IMR-90 (cell line): ENCODE measurements at regions not wholly inside any gene's neighbourhood (a gene's known extent, or its start where the extent isn't known, plus 50 kb on each side); places are given as distances from the start of the nearest gene placed in this dataset.

Source experiments
- ATAC-seq: fragments of 200-7000 bp; cut with Tn5 transposase; 2 replicates; pipeline ENCODE4 v1.9.1; 2020; ENCODE audit warnings: low read depth, mild to moderate bottlenecking, moderate library complexity
- BruUV-seq: library from RNA; stranded (reverse); fragments of 400-500 nt; replicated peaks from 2 replicates; lab custom pipeline; 2021; lab: Mats Ljungman, UMichigan
- CTCF ChIA-PET: fragments of 300-600 bp; formaldehyde crosslinking; extraction: SDS; loops from one replicate; lab custom pipeline; 2021; ENCODE audit warnings: antibody characterized with exemption; lab: Yijun Ruan, JAX
- POLR2A ChIA-PET: fragments of 300-600 bp; sonication (Branson Sonifier 250); formaldehyde crosslinking; loops from one replicate; lab custom pipeline; 2022; ENCODE audit warnings: antibody characterized with exemption; ENCODE audit not compliant: unreplicated experiment; lab: Charles Lee
- DNase-seq: peaks from one replicate; pipeline ENCODE4 v3.0.0; 2013
- H2AFZ ChIP-seq: replicated peaks from 2 replicates; pipeline ENCODE3; 2013; ENCODE audit warnings: low read length, mild to moderate bottlenecking; ENCODE audit not compliant: poor library complexity
- H2AK5ac ChIP-seq: 2 replicates; pipeline ENCODE4 v1.6.1; 2013; ENCODE audit warnings: low read depth, low read length, inconsistent platforms
- H2AK9ac ChIP-seq: replicated peaks from 2 replicates; pipeline ENCODE3; 2013; ENCODE audit warnings: mild to moderate bottlenecking, low read depth, low read length, moderate library complexity; ENCODE audit not compliant: poor library complexity
- H2BK120ac ChIP-seq: 2 replicates; pipeline ENCODE4 v1.6.1; 2013; ENCODE audit warnings: low read depth, low read length, inconsistent platforms
- H2BK15ac ChIP-seq: 3 replicates; pipeline ENCODE4 v1.6.1; 2013; ENCODE audit warnings: low read depth, low read length, inconsistent platforms
- H2BK20ac ChIP-seq: 2 replicates; pipeline ENCODE4 v1.6.1; 2013; ENCODE audit warnings: low read depth, mild to moderate bottlenecking, inconsistent platforms, low read length, moderate library complexity
- H2BK5ac ChIP-seq: 2 replicates; pipeline ENCODE4 v1.6.1; 2013; ENCODE audit warnings: mild to moderate bottlenecking, low read depth, low read length, inconsistent platforms; ENCODE audit not compliant: poor library complexity, severe bottlenecking
- H3K14ac ChIP-seq: replicated peaks from 2 replicates; pipeline ENCODE4 v1.6.1; 2013; ENCODE audit warnings: low read depth, low read length, inconsistent platforms
- H3K18ac ChIP-seq: 2 replicates; pipeline ENCODE4 v1.6.1; 2013; ENCODE audit warnings: low read depth, low read length, control low read depth
- H3K23ac ChIP-seq: 2 replicates; pipeline ENCODE4 v1.6.1; 2013; ENCODE audit warnings: low read depth, low read length, inconsistent platforms
- H3K27ac ChIP-seq: 2 replicates; pipeline ENCODE4 v1.5.1; 2013; ENCODE audit warnings: mild to moderate bottlenecking, control low read depth, low read length; ENCODE audit not compliant: insufficient read depth
- H3K27me3 ChIP-seq: 2 replicates; pipeline ENCODE4 v1.6.1; 2013; ENCODE audit warnings: low read length; ENCODE audit not compliant: control insufficient read depth, insufficient read depth
- H3K36me3 ChIP-seq: 2 replicates; pipeline ENCODE4 v1.6.1; 2013; ENCODE audit warnings: low read length, mixed read lengths; ENCODE audit not compliant: control insufficient read depth, insufficient read depth
- H3K4ac ChIP-seq: 2 replicates; pipeline ENCODE4 v1.6.1; 2013; ENCODE audit warnings: low read depth, low read length, inconsistent platforms
- H3K4me1 ChIP-seq: 2 replicates; pipeline ENCODE4 v1.6.1; 2013; ENCODE audit warnings: low read length, mixed read lengths; ENCODE audit not compliant: control insufficient read depth, insufficient read depth
- H3K4me2 ChIP-seq: 2 replicates; pipeline ENCODE4 v1.6.1; 2013; ENCODE audit warnings: low read depth, mild to moderate bottlenecking, control low read depth, low read length, moderate library complexity
- H3K4me3 ChIP-seq: 2 replicates; pipeline ENCODE4 v1.5.1; 2013; ENCODE audit warnings: low read depth, mild to moderate bottlenecking, control low read depth, low read length, moderate library complexity; ENCODE audit not compliant: insufficient read depth
- H3K56ac ChIP-seq: 2 replicates; pipeline ENCODE4 v1.6.1; 2013; ENCODE audit warnings: low read length, inconsistent platforms; ENCODE audit not compliant: insufficient read depth; ENCODE audit errors: extremely low read depth
- H3K79me1 ChIP-seq, 2 experiments: 2 replicates each; pipeline ENCODE4 v1.6.1; 2013; ENCODE audit warnings: low read length in 2 of 2, inconsistent platforms in 1 of 2, low read depth in 1 of 2
- H3K9ac ChIP-seq: 2 replicates; pipeline ENCODE4 v1.6.1; 2013; ENCODE audit warnings: low read depth, low read length, control low read depth
- H3K9me1 ChIP-seq: 2 replicates; pipeline ENCODE4 v1.6.1; 2013; ENCODE audit warnings: low read length, inconsistent platforms; ENCODE audit not compliant: insufficient read depth
- H3K9me3 ChIP-seq: 2 replicates; pipeline ENCODE4 v1.6.1; 2013; ENCODE audit warnings: low read length; ENCODE audit not compliant: control insufficient read depth, insufficient read depth
- H4K20me1 ChIP-seq: 2 replicates; pipeline ENCODE4 v1.6.1; 2013; ENCODE audit warnings: low read length, inconsistent platforms; ENCODE audit not compliant: insufficient read depth
- H4K5ac ChIP-seq: 2 replicates; pipeline ENCODE4 v1.6.1; 2013; ENCODE audit warnings: mild to moderate bottlenecking, low read depth, low read length, control low read depth
- H4K8ac ChIP-seq, 2 experiments: 2 replicates each; pipeline ENCODE4 v1.6.1; 2013; ENCODE audit warnings: low read depth in 2 of 2, low read length in 2 of 2, control low read depth in 1 of 2, inconsistent platforms in 1 of 2
- H4K91ac ChIP-seq: 2 replicates; pipeline ENCODE4 v1.6.1; 2013; ENCODE audit warnings: low read depth, low read length, inconsistent platforms; ENCODE audit not compliant: insufficient read depth
- BHLHE40 ChIP-seq: fragments of 150-350 bp; IDR thresholded peaks from 2 replicates; pipeline ENCODE4 v1.6.1; 2016; ENCODE audit warnings: mild to moderate bottlenecking, low read depth, low read length
- CEBPB ChIP-seq: IDR thresholded peaks from 2 replicates; pipeline ENCODE4 v1.6.1; 2012; ENCODE audit warnings: low read depth, low read length, improper control_type of control experiment
- FOS ChIP-seq: fragments of 150-350 bp; IDR thresholded peaks from 2 replicates; pipeline ENCODE4 v1.6.1; 2016; ENCODE audit warnings: low read depth, low read length
- MXI1 ChIP-seq: IDR thresholded peaks from 2 replicates; pipeline ENCODE4 v1.6.1; 2012; ENCODE audit warnings: low read depth, mild to moderate bottlenecking, low read length, moderate library complexity, borderline replicate concordance
- NFE2L2 ChIP-seq: fragments of 150-350 bp; IDR thresholded peaks from 2 replicates; pipeline ENCODE4 v1.6.1; 2016; ENCODE audit warnings: low read depth, mild to moderate bottlenecking, low read length
- RCOR1 ChIP-seq: IDR thresholded peaks from 2 replicates; pipeline ENCODE4 v1.6.1; 2012; ENCODE audit warnings: mild to moderate bottlenecking, low read length, improper control_type of control experiment; ENCODE audit not compliant: insufficient replicate concordance
- WGBS, 2 experiments: methylation state at CpG; one replicate each; pipeline versions ENCODE4 v1.1.5 to v1.1.7; 2013; ENCODE audit warnings: missing lambda C conversion rate in 2 of 2; ENCODE audit not compliant: insufficient read length in 1 of 2; ENCODE audit errors: extremely low coverage in 2 of 2; 5-methylcytosine and 5-hydroxymethylcytosine counted together
- dilution Hi-C: fragments of 300-500 bp; cut with HindIII; formaldehyde crosslinking; loops from one replicate; pipeline ENCODE4 v1.14.3; 2018; ENCODE audit warnings: low sequenced_read_pairs; ENCODE audit not compliant: unreplicated experiment
- in situ Hi-C: fragments of 300-500 bp; cut with MboI; formaldehyde crosslinking; loops from 3 replicates; pipeline ENCODE4 v1.14.3; 2019; ENCODE audit warnings: low sequenced_read_pairs, inconsistent platforms, mixed read lengths
- intact Hi-C: fragments of 100-400 bp; cut with micrococcal nuclease; formaldehyde crosslinking; loops from 2 replicates; pipeline ENCODE4 v1.10.0; 2022
- TF ChIP-seq, protein P1 (sequence below): conservative IDR thresholded peaks from 2 replicates; pipeline ENCODE4 v1.5.1; 2012; ENCODE audit warnings: mild to moderate bottlenecking, low read depth, low read length, improper control_type of control experiment

DNA sequence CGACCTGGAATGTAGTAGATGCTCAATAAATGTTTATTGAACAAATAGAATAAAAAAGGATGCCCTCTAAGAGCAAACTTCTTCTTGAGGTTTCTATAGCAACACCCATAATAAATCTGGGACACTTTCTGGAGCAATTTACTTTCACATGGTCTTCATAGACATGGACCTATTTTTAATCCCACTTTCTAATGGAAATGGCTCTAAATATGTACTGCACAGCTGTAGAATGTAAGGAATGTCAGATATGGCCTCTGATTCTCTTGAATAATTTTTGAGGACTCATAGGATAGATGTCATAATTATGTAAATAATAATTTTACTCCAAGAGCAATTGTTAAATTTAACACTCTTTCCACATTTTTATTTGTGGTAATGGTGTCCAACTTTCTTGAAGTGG lies 133.5 kb upstream of the DAAM1 start:
- POLR2A ChIA-PET, result no interaction called here
- no TSS peak for BruUV-seq

More for the DNA sequence above, 133.5 kb upstream of the DAAM1 start:
- Histone ChIP-seq H3K9me1 (no peaks in the 10 kb centered on the region), H3K4me2 (no peak overlapping the region), H4K5ac (no peak overlapping the region), H4K8ac (no peak overlapping the region), H4K91ac (no peak overlapping the region), H2AK5ac (no peak overlapping the region), H2AFZ (no peak overlapping the region), H3K79me1 (no peaks in the 10 kb centered on the region), H2BK20ac (no peak overlapping the region), H3K4ac (no peak overlapping the region), H3K9ac (no peak overlapping the region), H3K4me1 (no peaks in the 10 kb centered on the region), H3K14ac (no peak overlapping the region), H3K27ac (no peak overlapping the region), H3K18ac (no peak overlapping the region), H2AK9ac (no peak overlapping the region), H2BK5ac (no peak overlapping the region), H4K20me1 (no peaks in the 10 kb centered on the region), H3K36me3 (no peaks in the 10 kb centered on the region), H3K56ac (no peak overlapping the region), H3K23ac (no peak overlapping the region), H2BK120ac (no peak overlapping the region), H3K27me3 (peaks cover 4% of the 10 kb centered on the region; the same call in 1 of the 2 replicates), H3K9me3 (no peaks in the 10 kb centered on the region; the same call in 1 of the 2 replicates), H3K4me3 (no peak overlapping the region), H2BK15ac (no peak overlapping the region)
- intact Hi-C loops, result loop anchor here (1.0 to 2.0 kb wide), 3 partner anchors 26 to 554 kb away; no protein-coding TSS in a partner anchor
- TF ChIP-seq RCOR1 (no peak), NFE2L2 (no peak), MXI1 (no peak), FOS (no peak), CEBPB (no peak), BHLHE40 (no peak)
- TF ChIP-seq, protein P1, sequence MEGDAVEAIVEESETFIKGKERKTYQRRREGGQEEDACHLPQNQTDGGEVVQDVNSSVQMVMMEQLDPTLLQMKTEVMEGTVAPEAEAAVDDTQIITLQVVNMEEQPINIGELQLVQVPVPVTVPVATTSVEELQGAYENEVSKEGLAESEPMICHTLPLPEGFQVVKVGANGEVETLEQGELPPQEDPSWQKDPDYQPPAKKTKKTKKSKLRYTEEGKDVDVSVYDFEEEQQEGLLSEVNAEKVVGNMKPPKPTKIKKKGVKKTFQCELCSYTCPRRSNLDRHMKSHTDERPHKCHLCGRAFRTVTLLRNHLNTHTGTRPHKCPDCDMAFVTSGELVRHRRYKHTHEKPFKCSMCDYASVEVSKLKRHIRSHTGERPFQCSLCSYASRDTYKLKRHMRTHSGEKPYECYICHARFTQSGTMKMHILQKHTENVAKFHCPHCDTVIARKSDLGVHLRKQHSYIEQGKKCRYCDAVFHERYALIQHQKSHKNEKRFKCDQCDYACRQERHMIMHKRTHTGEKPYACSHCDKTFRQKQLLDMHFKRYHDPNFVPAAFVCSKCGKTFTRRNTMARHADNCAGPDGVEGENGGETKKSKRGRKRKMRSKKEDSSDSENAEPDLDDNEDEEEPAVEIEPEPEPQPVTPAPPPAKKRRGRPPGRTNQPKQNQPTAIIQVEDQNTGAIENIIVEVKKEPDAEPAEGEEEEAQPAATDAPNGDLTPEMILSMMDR, result no peak
- CTCF ChIA-PET, result interaction anchor here (0.7 to 1.6 kb wide), 7 partner anchors 11 to 553 kb away, joined by 3 to 15 read pairs (median 7); partner anchors contain the start of gene DACT1
- DNase-seq (no peak), ATAC-seq (no peak)
- no CpG with 5 or more reads among the region's 1 CpG for WGBS, 2 experiments
- dilution Hi-C loops, result no loop called here
- in situ Hi-C loops, result loop anchor here (10.0 kb wide), 1 partner anchor 550 kb away; no protein-coding TSS in a partner anchor
